HG02610 (cell line): ENCODE measurements at regions not wholly inside any gene's neighbourhood (a gene's known extent, or its start where the extent isn't known, plus 50 kb on each side); places are given as distances from the start of the nearest gene placed in this dataset.

Experiments used
- ATAC-seq: cut with Tn5 transposase; IDR thresholded peaks from one replicate; pipeline ENCODE4 v1.9.1; 2021; ENCODE audit warnings: mild to moderate bottlenecking, moderate library complexity; ENCODE audit not compliant: unreplicated experiment

- ATAC-seq, result no peak
These were observed 803.5 kb downstream of the BRD1 start for GRCh38 chr22:49023879-49024774.

GRCh38 chr22:49023161-49023878 lies 804.4 kb downstream of the BRD1 start:
- ATAC-seq, result no peak

- no peak for ATAC-seq
These were observed 804.9 kb downstream of the BRD1 start for GRCh38 chr22:49022816-49023160.

GRCh38 chr22:49021926-49022815 lies 805.5 kb downstream of the BRD1 start:
- no peak for ATAC-seq

- ATAC-seq, result no peak
These were observed 806.3 kb downstream of the BRD1 start for GRCh38 chr22:49021131-49021925.

- ATAC-seq, result no peak
These were observed 807.6 kb downstream of the BRD1 start for GRCh38 chr22:49019737-49020713.

- no peak for ATAC-seq
These were observed 809.1 kb downstream of the BRD1 start for GRCh38 chr22:49018601-49019000.

GRCh38 chr22:49017482-49018329 lies 810.0 kb downstream of the BRD1 start:
- ATAC-seq, result no peak

GRCh38 chr22:49016909-49017481 lies 810.7 kb downstream of the BRD1 start:
- ATAC-seq, result no peak

- ATAC-seq, result no peak
These were observed 811.4 kb downstream of the BRD1 start for GRCh38 chr22:49015993-49016908.

- no peak for ATAC-seq
These were observed 812.2 kb downstream of the BRD1 start for GRCh38 chr22:49015459-49015858.

- ATAC-seq, result no peak
These were observed 813.2 kb downstream of the BRD1 start for GRCh38 chr22:49014227-49015201.

- ATAC-seq, result no peak
These were observed 814.0 kb downstream of the BRD1 start for GRCh38 chr22:49013707-49014106.

GRCh38 chr22:49012712-49013395 lies 814.8 kb downstream of the BRD1 start:
- ATAC-seq, result no peak
